ENCODE measurements at regions not wholly inside any gene's neighbourhood (a gene's known extent, or its start where the extent isn't known, plus 50 kb on each side); places are given as distances from the start of the nearest gene placed in this dataset.
"Not testable (repeated sequence)": the region's sequence is repeated elsewhere in the genome, so short reads cannot be mapped to it uniquely, and the experiment has no call there.

DNA sequence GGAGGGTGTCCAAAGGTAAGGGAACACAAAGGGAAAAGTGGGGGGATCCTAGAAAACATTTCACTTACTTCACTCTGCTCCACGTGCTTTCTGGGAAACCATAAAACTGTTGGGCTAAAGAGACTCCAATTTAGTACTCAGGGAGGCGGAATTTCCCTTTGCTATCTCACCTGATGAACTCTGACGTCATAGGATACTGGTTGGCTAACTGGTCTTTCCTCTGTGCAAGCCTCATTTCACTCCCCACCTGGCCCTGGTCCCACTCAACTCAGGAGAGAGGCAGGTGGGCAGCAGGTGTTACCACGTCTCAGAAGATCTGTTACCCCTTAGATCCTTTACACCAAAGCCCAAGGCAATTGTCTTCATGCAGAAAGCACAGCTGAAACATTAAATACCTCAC, 51.8 kb upstream of the PMAIP1 start:
- DNase-seq = peak; percentile 13 to 64 (median 36)

DNA sequence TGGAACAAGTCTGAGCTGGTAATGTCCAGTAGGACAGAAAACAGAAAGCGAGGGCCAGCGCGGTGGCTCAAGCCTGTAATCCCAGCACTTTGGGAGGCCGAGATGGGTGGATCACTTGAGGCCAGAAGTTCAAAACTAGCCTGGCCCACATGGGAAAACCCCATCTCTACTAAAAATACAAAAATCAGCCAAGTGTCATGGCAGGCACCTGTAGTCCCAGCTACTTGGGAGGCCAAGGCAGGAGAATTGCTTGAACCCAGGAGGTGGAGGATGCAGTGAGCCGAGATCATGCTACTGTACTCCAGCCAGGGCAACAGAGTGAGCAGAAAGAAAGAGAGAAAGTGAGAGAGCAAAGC, 52.3 kb upstream of the PMAIP1 start:
- DNase-seq = not testable (repeated sequence)

DNA sequence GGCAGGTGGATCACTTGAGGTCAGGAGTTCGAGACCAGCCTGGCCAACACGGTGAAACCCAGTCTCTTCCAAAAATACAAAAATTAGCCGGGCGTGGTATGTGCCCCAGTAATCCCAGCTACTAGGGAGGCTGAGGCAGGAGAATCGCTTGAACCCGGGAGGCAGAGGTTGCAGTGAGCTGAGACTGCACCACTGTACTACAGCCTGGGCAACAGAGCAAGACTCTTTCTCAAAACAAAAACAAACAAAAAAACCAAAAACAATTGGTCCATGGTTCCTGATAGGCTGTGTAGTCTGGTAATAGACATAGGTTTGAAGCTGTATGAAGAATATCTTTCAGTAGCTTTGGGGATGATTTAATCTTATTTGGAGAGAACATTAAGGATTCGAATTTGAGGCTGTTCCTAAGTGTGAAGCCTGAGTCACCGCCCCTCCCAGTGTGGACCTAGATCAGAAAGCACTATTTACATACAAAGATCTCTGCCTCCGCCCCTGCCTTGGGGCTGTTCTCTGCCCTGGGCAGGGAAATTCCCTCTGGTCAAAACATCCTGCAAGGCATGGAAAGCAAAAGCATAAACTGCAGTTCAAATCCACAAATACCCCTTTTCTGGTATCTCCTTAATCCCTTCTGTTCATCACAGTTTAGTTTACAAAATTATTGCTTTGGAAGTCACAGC, 52.8 kb upstream of the PMAIP1 start:
- no peak for DNase-seq

GRCh38 chr18:59842947-59843346, 56.8 kb upstream of the PMAIP1 start:
- no peak for DNase-seq

DNA sequence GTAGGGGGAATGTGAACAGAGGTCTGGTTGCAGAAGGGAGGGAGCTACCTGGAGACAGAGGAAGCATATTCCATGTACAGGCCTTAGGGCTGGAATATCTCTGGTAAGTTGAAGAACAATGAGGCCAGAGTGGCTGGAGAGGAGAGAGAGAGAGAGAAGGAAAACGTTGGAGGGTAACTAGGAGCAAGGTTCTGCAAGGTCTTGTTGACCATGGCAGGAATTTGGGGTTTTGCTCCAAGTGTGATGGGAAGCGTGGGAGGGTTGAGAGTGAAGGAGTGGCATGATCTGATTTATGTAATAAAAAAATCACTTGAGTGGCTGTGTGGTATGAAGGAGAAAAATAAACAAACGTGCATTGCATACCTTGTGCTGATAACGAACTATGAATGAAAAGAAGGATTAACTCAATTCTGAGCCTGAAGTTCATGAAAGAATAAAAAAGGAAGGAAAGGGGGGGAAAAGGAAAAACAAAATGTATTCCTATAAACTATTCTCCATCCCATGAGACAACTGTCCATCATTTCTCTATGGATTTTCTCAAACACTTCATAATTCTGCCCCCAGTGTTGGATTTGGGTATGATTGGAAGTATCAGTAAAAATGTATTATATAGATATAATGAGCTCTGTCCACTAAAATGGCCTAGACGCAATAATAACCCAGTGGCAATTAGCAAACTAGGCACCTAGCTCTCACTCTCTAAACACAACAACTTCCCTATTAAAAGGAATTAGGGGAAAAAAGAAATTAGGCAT, 59.7 kb upstream of the PMAIP1 start:
- DNase-seq = peak in 1 of 3 experiments; percentile 38

DNA sequence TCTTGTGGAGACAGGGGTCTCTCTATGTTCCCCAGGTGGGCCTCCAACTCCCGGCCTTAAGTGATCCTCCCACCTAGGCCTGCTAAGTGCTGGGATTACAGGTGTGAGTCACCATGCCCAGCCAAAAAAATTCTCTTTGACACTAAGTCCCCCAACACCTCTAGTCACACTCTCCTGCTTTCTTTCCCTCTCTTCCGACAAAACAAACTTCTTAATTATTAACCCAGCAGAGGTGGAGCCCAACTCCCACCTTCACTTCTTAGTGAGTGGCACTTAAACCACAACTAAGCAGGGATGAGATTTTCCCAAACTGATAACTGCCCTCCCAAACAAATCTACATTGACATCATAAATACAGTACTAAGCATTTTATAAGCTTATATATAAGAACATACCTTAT, 60.5 kb upstream of the PMAIP1 start:
- no peak for DNase-seq

DNA sequence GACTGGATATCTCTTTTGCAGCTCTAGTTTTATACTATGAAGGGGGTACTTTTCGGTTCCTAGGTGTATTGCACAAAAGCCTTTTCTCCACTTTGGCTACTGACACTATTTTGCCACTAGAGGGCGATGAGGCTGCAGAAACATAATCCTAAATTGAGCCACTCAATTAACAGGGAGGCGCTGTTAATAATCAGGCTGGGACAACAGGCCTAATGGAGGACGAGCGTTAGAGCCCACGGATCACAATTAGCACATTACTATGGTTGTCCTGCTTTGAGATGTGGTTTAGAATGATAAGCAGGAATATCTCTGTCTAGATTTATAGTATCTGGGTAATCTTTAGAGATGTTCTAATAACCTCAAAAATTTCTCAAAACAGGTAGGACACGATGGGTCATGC, 62.2 kb upstream of the PMAIP1 start:
- DNase-seq = peak; percentile 69 to 96 (median 82)

DNA sequence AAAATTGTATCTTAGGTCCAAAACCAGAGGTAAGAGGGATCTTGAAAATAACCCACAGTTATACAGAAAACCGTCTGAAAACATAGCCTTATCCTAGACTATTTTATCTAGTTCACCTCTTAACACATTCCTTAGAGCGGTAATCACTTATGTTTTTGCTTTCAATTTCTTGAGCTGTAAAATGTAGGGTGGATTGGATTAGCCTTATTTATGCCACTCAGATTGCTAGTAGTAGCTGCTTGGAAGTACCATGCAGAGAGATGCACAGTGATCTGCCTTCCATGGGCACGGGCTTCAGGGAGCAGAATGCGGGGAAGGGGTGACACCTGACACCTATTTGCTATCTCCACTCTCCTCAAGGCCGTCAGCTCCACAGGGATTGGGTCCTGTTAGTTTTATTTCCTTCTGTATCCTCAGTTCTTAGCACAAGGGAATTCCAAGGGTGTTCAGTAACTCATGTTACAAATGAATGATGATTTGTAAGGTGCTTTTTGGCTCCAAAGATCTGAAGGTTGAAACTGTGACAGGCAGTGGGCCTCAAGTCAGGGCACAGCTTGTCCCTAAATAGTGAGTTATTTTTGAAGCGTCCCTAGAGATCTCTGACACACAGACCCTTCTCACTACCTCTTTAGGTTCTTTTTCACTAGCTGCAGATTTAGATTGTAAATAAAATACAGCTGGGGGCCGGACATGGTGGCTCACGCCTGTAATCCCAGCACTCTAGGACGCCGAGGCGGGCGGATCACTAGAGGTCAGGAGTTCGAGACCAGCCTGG, 64.0 kb upstream of the PMAIP1 start:
- DNase-seq = peak in 1 of 3 experiments; percentile 13

DNA sequence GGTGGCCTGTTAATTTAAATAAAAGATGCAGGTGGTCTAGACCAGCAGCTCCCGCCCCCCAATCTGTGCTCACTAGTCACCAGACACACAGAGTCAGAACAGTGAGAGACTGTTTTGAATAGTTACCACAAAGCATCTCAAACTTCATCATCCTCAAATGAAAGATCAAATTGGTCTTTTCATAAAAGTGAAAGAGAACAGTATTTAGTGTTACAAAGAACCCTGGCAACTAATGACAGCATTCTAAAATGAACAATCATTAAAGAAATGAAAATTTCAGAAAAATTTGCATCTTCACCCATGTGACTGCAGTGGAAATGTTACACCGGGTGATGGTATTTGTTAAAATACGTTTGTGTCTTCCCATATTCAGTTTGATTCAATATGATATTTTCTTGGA, 65.5 kb upstream of the PMAIP1 start:
- DNase-seq = no peak

DNA sequence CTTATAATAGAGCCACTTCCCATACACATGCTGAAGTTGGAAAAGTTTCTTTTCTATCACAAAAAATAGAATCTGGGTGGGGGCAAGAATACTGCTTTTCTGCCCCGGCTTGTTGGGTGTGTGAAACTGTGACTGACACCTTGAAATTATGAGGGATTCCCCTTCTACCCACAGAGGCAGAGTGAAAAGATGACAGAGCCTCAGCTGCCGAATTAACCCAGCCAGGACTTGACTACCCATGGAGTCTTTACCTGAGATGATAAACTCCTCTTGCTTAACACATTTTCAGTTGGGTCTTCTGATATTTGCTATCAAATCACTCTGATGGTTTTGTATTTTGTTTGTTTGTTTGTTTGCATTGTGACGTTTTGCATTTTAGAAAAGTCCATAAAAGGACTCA, 66.0 kb upstream of the PMAIP1 start:
- no peak for DNase-seq

GRCh38 chr18:59823596-59824195, 76.1 kb upstream of the PMAIP1 start:
- DNase-seq = peak; percentile 76 to 94 (median 76)

DNA sequence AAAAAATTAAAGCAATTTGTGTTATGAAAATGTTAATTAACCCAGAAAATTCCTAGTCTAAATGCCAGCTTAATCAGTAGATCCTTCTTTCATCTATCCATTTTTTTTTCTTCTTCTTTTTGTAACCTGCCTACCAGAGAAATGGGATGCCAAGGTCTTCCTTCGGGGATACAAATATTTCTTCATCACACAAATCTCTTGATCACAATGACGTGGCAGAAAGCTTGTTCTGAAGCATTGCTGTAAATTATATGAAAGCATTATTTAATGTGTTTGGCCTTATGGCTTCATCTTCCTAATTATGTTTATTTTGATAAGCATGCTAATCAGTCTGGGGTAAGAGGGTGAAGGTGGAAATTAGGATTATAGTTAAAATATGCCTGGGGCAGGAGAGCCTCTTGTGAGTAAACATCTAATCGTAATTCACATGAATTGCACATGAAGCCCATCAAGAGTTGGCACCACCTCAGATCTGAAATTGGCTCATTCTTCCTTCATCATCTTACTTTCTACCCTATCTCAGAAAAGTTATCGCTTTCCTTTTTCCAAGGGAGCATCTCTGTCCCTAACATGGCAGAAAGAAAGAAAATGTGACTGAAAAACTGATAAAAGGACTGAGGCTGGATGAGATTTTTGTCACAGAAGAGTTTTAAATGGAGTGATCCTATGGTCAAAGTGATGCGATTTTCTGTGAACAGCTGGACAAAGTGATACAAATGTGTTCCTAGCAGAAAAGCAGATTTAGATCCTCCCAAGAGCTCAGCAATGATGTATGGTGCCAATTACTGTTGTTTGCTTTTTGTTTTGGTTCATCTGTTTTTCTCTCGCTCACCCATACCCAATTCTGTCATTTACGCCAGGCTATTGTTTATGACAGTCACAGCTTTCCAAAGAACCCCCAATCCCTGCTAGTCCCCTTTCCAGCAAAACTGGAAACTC, 76.9 kb upstream of the PMAIP1 start:
- peak in 1 of 3 experiments; percentile 74 for DNase-seq

DNA sequence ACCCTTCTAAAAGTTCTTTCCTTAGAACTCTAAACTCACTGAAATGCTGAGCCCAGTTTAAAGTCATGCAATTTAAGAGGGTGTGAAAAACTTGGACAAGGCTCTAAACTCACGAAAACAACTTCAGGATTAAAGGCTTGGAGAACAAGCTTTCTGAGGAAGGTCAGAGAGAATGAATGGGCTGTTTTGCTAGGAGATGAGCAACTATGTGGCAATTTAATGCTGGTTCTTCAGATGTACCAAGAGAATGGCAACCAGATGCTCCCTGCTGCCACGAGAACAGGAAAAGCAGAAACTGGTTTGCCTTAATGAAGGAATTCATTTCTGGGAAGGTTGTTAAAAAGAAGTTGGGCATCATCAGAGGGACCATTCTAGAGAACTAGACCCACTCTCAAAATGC, 77.8 kb upstream of the PMAIP1 start:
- peak in 1 of 3 experiments; percentile 35 for DNase-seq

DNA sequence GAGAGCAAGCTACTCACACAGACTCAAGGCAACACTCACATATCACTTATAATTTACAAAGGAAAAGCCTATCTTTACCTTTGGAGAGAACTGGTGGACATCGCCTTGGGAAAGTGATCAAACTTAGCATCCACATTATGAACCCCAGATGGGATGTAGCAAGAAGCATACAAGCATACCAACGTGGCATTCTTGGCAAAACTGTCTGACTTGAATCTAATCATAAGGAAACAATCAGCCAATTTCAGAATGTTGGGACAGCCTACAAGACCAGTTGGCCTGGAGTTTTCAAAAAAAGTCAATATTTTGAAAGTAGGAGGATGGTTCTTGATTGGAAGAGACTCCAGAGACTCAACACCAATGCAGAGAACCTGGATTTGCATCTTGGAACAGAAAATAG, 79.1 kb upstream of the PMAIP1 start:
- no peak for DNase-seq

GRCh38 chr18:59818769-59819168, 81.0 kb upstream of the PMAIP1 start:
- DNase-seq = no peak

- DNase-seq = no peak
Observed at GRCh38 chr18:59814891-59815290, 84.9 kb upstream of the PMAIP1 start.

DNA sequence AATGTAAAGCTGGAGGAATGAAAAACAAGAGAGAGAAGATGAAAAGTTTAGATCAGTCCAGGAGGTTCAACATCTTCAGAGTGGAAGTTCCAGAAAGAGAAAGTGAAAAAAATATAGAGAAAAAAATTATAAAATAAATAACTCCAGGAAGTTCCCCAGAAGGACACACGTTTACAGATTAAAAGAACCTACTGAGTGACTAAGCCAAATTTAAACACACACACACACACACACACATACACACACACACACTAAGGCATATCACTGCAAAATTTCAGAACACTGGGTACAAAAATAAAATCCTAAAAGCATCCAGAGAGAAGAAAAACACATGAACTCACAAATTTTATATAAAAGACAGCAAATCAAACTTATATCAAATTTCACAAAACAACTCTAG, 85.9 kb upstream of the PMAIP1 start:
- DNase-seq = no peak

GRCh38 chr18:59810735-59811520, 88.9 kb upstream of the PMAIP1 start:
- no peak for DNase-seq

GRCh38 chr18:59810183-59810582, 89.6 kb upstream of the PMAIP1 start:
- DNase-seq = no peak

DNA sequence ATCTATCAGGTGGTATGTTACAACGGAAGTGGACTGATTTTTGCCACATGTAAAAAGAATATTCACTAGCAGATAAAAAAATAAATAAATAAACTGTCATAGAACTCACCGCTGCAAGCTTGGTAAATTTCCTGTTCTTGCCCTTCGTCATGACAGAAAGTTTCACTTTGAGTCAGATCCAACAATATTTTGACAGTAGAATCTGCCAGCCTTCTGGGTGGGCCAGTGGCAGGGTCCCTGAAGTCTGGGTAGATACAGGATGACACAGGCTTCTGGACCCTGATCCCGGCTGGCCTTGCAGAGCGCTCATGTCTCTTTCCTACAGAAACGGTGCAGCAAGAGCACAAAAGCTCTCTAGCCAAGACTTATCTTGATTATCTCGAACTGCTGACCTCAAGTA, 97.8 kb upstream of the PMAIP1 start:
- no peak for DNase-seq

DNA sequence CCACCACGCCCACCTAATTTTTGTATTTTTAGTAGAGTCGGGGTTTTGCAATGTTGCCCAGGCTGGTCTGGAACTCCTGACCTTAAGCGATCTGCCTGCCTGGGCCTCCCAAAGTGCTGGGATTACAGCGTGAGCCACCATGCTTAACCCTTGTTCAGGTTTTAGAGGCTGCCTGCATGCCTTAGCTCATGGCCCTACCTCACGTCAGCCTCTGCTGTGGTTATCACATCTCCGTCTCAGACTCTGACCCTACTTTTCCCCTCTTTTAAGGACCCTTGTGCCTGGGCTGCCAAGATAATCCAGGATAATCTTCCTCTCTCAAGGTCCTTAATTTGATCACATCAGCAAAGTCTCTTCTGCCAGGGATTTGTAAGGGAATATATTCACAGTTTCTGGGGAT, 98.2 kb upstream of the PMAIP1 start:
- DNase-seq = no peak
